K562 (cell line): ENCODE measurements at regions not wholly inside any gene's neighbourhood (a gene's known extent, or its start where the extent isn't known, plus 50 kb on each side); places are given as distances from the start of the nearest gene placed in this dataset.

ENCODE experiments used
- ATAC-seq: fragments of 200-7000 bp; cut with Tn5 transposase; 3 replicates; pipeline ENCODE4 v1.9.1; 2020; ENCODE audit warnings: moderate library complexity
- BruUV-seq: library from RNA; stranded (reverse); fragments of 400-500 nt; replicated peaks from 2 replicates; lab custom pipeline; 2021; lab: Mats Ljungman, UMichigan
- CTCF ChIA-PET: fragments of 300-600 bp; formaldehyde crosslinking; extraction: SDS; loops from one replicate; lab custom pipeline; 2021; ENCODE audit warnings: low intra/inter-chr PET ratio; lab: Yijun Ruan, JAX
- POLR2A ChIA-PET: fragments of 300-600, 350-650 bp; sonication (Branson Sonifier 250); formaldehyde crosslinking; extraction: SDS; loops from one replicate; lab custom pipeline; 2021; ENCODE audit warnings: antibody characterized with exemption, inconsistent platforms; lab: Yijun Ruan, JAX
- DNase-seq, 4 experiments: peaks; one replicate each; pipeline versions ENCODE4 v3.0.0 to v3.0.0-alpha.2; 2011 to 2018; ENCODE audit warnings: low spot score in 3 of 4, mixed read lengths in 3 of 4; ENCODE audit errors: extremely low read depth in 1 of 4
- FAIRE-seq: peaks from 2 replicates; lab custom pipeline; 2011; peaks lifted over from hg19 to GRCh38; lab: Jason Lieb, UNC
- H2AFZ ChIP-seq: 2 replicates; pipeline ENCODE4 v1.6.0; 2011; ENCODE audit warnings: low read depth, low read length, control low read depth, inconsistent platforms
- H3K27ac ChIP-seq: fragments of 200-600 bp; 3 replicates; pipeline ENCODE4 v1.8.0; 2011; ENCODE audit warnings: low read depth, mild to moderate bottlenecking, control low read depth, inconsistent platforms, low read length, moderate library complexity, mixed read lengths; ENCODE audit errors: extremely low read depth
- H3K27me3 ChIP-seq, 2 experiments: fragments of 300-600 bp in 1 of 2; 2 replicates in 1 of 2; 3 replicates in 1 of 2; pipeline versions ENCODE4 v1.6.0 to v1.8.0; 2011; ENCODE audit warnings: inconsistent platforms in 2 of 2, low read length in 2 of 2, mild to moderate bottlenecking in 1 of 2, mixed read lengths in 1 of 2, moderate library complexity in 1 of 2; ENCODE audit not compliant: control insufficient read depth in 2 of 2, insufficient read depth in 2 of 2
- H3K36me3 ChIP-seq: fragments of 300-600 bp; 3 replicates; pipeline ENCODE4 v1.8.0; 2011; ENCODE audit warnings: mild to moderate bottlenecking, low read length, inconsistent platforms; ENCODE audit not compliant: control insufficient read depth, insufficient read depth
- H3K4me1 ChIP-seq, 2 experiments: fragments of 200-600 bp in 1 of 2; replicated peaks in 1 of 2; 2 replicates in 1 of 2; 3 replicates in 1 of 2; pipeline versions ENCODE4 v1.5.1 to v1.8.0; 2011; ENCODE audit warnings: inconsistent platforms in 2 of 2, low read length in 2 of 2, mild to moderate bottlenecking in 1 of 2, mixed read lengths in 1 of 2, moderate library complexity in 1 of 2; ENCODE audit not compliant: control insufficient read depth in 2 of 2, insufficient read depth in 2 of 2
- H3K4me2 ChIP-seq: 2 replicates; pipeline ENCODE4 v1.6.1; 2011; ENCODE audit warnings: low read length, control low read depth, inconsistent platforms, mixed read lengths; ENCODE audit not compliant: insufficient read depth
- H3K4me3 ChIP-seq: fragments of 200-600 bp; sonication (generic), shearing (Covaris generic); 2 replicates; pipeline ENCODE4 v1.5.1; 2016; ENCODE audit warnings: control low read depth, inconsistent platforms
- H3K79me2 ChIP-seq: fragments of 200-600 bp; 3 replicates; pipeline ENCODE4 v1.8.0; 2011; ENCODE audit warnings: low read length, inconsistent platforms; ENCODE audit not compliant: control insufficient read depth, insufficient read depth
- H3K9ac ChIP-seq, 2 experiments: 2 replicates each; pipeline versions ENCODE4 v1.6.0 to v1.6.1; 2011; ENCODE audit warnings: low read depth in 2 of 2, low read length in 2 of 2, control low read depth in 1 of 2, inconsistent platforms in 1 of 2, mild to moderate bottlenecking in 1 of 2, mixed read lengths in 1 of 2; ENCODE audit not compliant: insufficient read depth in 1 of 2
- H3K9me1 ChIP-seq: one replicate; pipeline ENCODE4 v1.6.0; 2011; ENCODE audit warnings: inconsistent platforms, mild to moderate bottlenecking, low read length, moderate library complexity; ENCODE audit not compliant: control insufficient read depth, insufficient read depth
- H3K9me3 ChIP-seq: replicated peaks from 2 replicates; pipeline ENCODE4 v1.5.1; 2011; ENCODE audit warnings: low read depth, low read length, inconsistent platforms; ENCODE audit not compliant: control insufficient read depth, insufficient read depth
- H4K20me1 ChIP-seq: replicated peaks from 2 replicates; pipeline ENCODE4 v1.6.1; 2011; ENCODE audit warnings: low read length, inconsistent platforms, mixed read lengths; ENCODE audit not compliant: control insufficient read depth, insufficient read depth
- BHLHE40 ChIP-seq: IDR thresholded peaks from 2 replicates; pipeline ENCODE4 v1.6.1; 2011; ENCODE audit warnings: low read length, improper control_type of control experiment
- CHD1 ChIP-seq: fragments of 200-600 bp; sonication (generic); IDR thresholded peaks from one replicate; pipeline ENCODE4 v1.6.1; 2012; ENCODE audit warnings: mild to moderate bottlenecking, moderate library complexity, low read length, inconsistent platforms
- FIP1L1 ChIP-seq: fragments of 200-400 bp; formaldehyde crosslinking; IDR thresholded peaks from 2 replicates; pipeline ENCODE4 v1.6.1; 2018; ENCODE audit warnings: mild to moderate bottlenecking, low read depth, low read length; ENCODE audit not compliant: poor library complexity, severe bottlenecking
- GATAD2B ChIP-seq: fragments of 450-650 bp; IDR thresholded peaks from 2 replicates; pipeline ENCODE4 v1.6.1; 2017; ENCODE audit warnings: mild to moderate bottlenecking, borderline replicate concordance
- MCM5 ChIP-seq: fragments of 450-650 bp; IDR thresholded peaks from 2 replicates; pipeline ENCODE4 v1.6.1; 2016; ENCODE audit warnings: low read depth
- PPARD ChIP-seq: fragments of 250-450 bp; sonication (Bioruptor Pico); IDR thresholded peaks from 2 replicates; pipeline ENCODE4 v1.8.0; 2022; ENCODE audit warnings: inconsistent platforms, mild to moderate bottlenecking, moderate library complexity
- SIN3A ChIP-seq, 2 experiments: fragments of 150-350 bp in 1 of 2; IDR thresholded peaks; 2 replicates each; pipeline ENCODE4 v1.6.1; 2011 to 2016; ENCODE audit warnings: borderline replicate concordance in 2 of 2, low read depth in 2 of 2, low read length in 2 of 2, mild to moderate bottlenecking in 2 of 2, moderate library complexity in 2 of 2; ENCODE audit not compliant: control insufficient read depth in 1 of 2
- TBL1XR1 ChIP-seq, 2 experiments: IDR thresholded peaks; 2 replicates each; pipeline ENCODE4 v1.6.1; 2012; ENCODE audit warnings: improper control_type of control experiment in 2 of 2, low read length in 2 of 2, mild to moderate bottlenecking in 1 of 2
- ZNF24 ChIP-seq: fragments of 450-650 bp; IDR thresholded peaks from 2 replicates; pipeline ENCODE4 v1.6.1; 2016
- ZNF586 ChIP-seq: fragments of 450-650 bp; formaldehyde crosslinking; conservative IDR thresholded peaks from 2 replicates; pipeline ENCODE4 v1.4.0; 2020; ENCODE audit warnings: mild to moderate bottlenecking, moderate library complexity
- WGBS: fragments of 100-300 bp; shearing (Covaris generic); methylation state at CpG from one replicate; pipeline ENCODE4 v1.1.6; 2016; ENCODE audit warnings: low coverage, mixed read lengths; ENCODE audit not compliant: insufficient coverage; ENCODE audit errors: missing lambda C conversion rate; 5-methylcytosine and 5-hydroxymethylcytosine counted together
- in situ Hi-C: fragments of 300-500 bp; cut with MboI; formaldehyde crosslinking; loops from 4 replicates; pipeline ENCODE4 v1.15.0; 2018; ENCODE audit warnings: inconsistent platforms, mixed read lengths
- intact Hi-C: fragments of 100-400 bp; cut with micrococcal nuclease; formaldehyde crosslinking; loops from 2 replicates; pipeline ENCODE4 v1.14.2; 2022

DNA sequence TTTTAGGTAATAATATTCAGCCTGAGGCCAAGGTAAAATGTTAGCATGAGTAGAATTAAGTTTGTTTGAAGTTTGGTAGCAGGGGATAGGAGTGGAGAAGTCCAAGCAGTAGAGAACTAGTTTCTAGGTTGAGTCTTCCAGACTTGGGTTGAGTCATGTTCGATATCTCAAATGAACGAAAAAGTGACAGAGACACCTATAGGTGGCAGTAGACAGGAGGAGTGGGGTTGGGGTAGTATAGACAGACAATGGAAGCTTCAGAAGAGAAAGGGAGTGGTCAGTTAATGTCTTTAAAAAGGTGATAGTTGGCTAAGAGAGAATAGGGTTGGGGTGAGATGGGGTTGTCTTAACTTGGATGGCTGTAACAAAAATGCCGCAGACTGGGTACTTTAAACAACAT lies 58.7 kb upstream of the EMCN start:
- Histone ChIP-seq H3K4me2 (no peak overlapping the region), H3K27me3 (no peaks in the 10 kb centered on the region), H3K79me2 (no peaks in the 10 kb centered on the region), H4K20me1 (no peaks in the 10 kb centered on the region), H3K4me1 (no peaks in the 10 kb centered on the region), H3K27ac (no peak overlapping the region), H3K36me3 (no peaks in the 10 kb centered on the region), H3K9me1 (no peaks in the 10 kb centered on the region), H3K9ac (no peak overlapping the region), H2AFZ (no peak overlapping the region), H3K9me3 (no peaks in the 10 kb centered on the region), H3K4me3 (no peak overlapping the region)
- in situ Hi-C loops (no loop called here), intact Hi-C loops (no loop called here)
- ChIA-PET CTCF (no interaction called here), POLR2A (no interaction called here)
- BruUV-seq: no TSS peak
- ATAC-seq (no peak), FAIRE-seq (no peak), DNase-seq (no peak)
- no peak for TF ChIP-seq CHD1
- TF ChIP-seq SIN3A (IDR thresholded peaks at IDR 0.05; ENCODE audit: borderline replicate concordance in 2 of 2, control insufficient read depth in 1 of 2, low read depth in 2 of 2, low read length in 2 of 2): no peak
- no peak for TF ChIP-seq BHLHE40
- TF ChIP-seq MCM5: no peak
- TF ChIP-seq GATAD2B: no peak
- TF ChIP-seq TBL1XR1 (IDR thresholded peaks at IDR 0.05; ENCODE audit: low read length in 2 of 2): no peak
- no peak for TF ChIP-seq ZNF586
- no peak for TF ChIP-seq ZNF24
- TF ChIP-seq PPARD (CRISPR knock-in tag): no peak
- TF ChIP-seq FIP1L1: no peak
- 0% methylated on average over 3 of the region's 3 CpGs for WGBS
